BE2C (cell line): ENCODE measurements at regions not wholly inside any gene's neighbourhood (a gene's known extent, or its start where the extent isn't known, plus 50 kb on each side); places are given as distances from the start of the nearest gene placed in this dataset.
"Not testable (repeated sequence)": the region's sequence is repeated elsewhere in the genome, so short reads cannot be mapped to it uniquely, and the experiment has no call there.

Experiments used
- DNase-seq: peaks from one replicate; pipeline ENCODE4 v3.0.0-alpha.2; 2020
- H3K27me3 ChIP-seq: fragments of 250-450 bp; sonication (Bioruptor Pico); 2 replicates; pipeline ENCODE4 v1.5.1; 2020; ENCODE audit warnings: mild to moderate bottlenecking
- H3K36me3 ChIP-seq: fragments of 250-450 bp; sonication (Bioruptor Pico); 2 replicates; pipeline ENCODE4 v1.5.1; 2020; ENCODE audit warnings: mild to moderate bottlenecking
- H3K4me1 ChIP-seq: fragments of 250-450 bp; sonication (Bioruptor Pico); 2 replicates; pipeline ENCODE4 v1.5.1; 2020
- H3K4me3 ChIP-seq: 2 replicates; pipeline ENCODE4 v1.5.1; 2011; ENCODE audit warnings: low read depth, low read length
- H3K9me3 ChIP-seq: fragments of 250-450 bp; sonication (Bioruptor Pico); 2 replicates; pipeline ENCODE4 v1.5.1; 2020
- CTCF ChIP-seq: IDR thresholded peaks from 2 replicates; pipeline ENCODE4 v1.5.1; 2012; ENCODE audit warnings: mild to moderate bottlenecking, low read depth, low read length

- no peaks in the 10 kb centered on the region for H3K36me3 ChIP-seq
- H3K27me3 ChIP-seq: no peaks in the 10 kb centered on the region
- no peak for TF ChIP-seq CTCF
- DNase-seq: no peak
- H3K4me3 ChIP-seq: no peak overlapping the region
- no peaks in the 10 kb centered on the region; the same call in 1 of the 2 replicates for H3K9me3 ChIP-seq
- H3K4me1 ChIP-seq: no peaks in the 10 kb centered on the region
Measured at GRCh38 chr12:126936181-126936851, 1330.7 kb upstream of the TMEM132C start.

GRCh38 chr12:126937431-126937830 lies 1329.5 kb upstream of the TMEM132C start:
- Histone ChIP-seq H3K9me3 (no peaks in the 10 kb centered on the region; the same call in 1 of the 2 replicates), H3K4me1 (no peaks in the 10 kb centered on the region), H3K36me3 (no peaks in the 10 kb centered on the region), H3K27me3 (no peaks in the 10 kb centered on the region), H3K4me3 (no peak overlapping the region)
- no peak for DNase-seq
- TF ChIP-seq CTCF: no peak

- no peaks in the 10 kb centered on the region for H3K4me1 ChIP-seq
- no peaks in the 10 kb centered on the region for H3K9me3 ChIP-seq
- H3K36me3 ChIP-seq: no peaks in the 10 kb centered on the region
- no peak for DNase-seq
- no peaks in the 10 kb centered on the region for H3K27me3 ChIP-seq
- no peak overlapping the region for H3K4me3 ChIP-seq
- TF ChIP-seq CTCF: no peak
Measured at GRCh38 chr12:126944684-126945083, 1322.3 kb upstream of the TMEM132C start.

- H3K9me3 ChIP-seq, H3K27me3 ChIP-seq, H3K4me3 ChIP-seq, H3K4me1 ChIP-seq, DNase-seq, H3K36me3 ChIP-seq: not testable (repeated sequence)
Measured at GRCh38 chr12:126946958-126947357, 1320.0 kb upstream of the TMEM132C start.

- no peak for DNase-seq
- Histone ChIP-seq H3K4me1 (no peaks in the 10 kb centered on the region), H3K27me3 (no peaks in the 10 kb centered on the region), H3K36me3 (no peaks in the 10 kb centered on the region), H3K9me3 (peaks cover 2% of the 10 kb centered on the region; the same call in 1 of the 2 replicates), H3K4me3 (no peak overlapping the region)
- TF ChIP-seq CTCF: no peak
Measured at GRCh38 chr12:126949558-126949957, 1317.4 kb upstream of the TMEM132C start.

GRCh38 chr12:126950266-126950665 lies 1316.7 kb upstream of the TMEM132C start:
- Histone ChIP-seq H3K4me1 (no peaks in the 10 kb centered on the region), H3K4me3 (no peak overlapping the region), H3K36me3 (no peaks in the 10 kb centered on the region), H3K27me3 (no peaks in the 10 kb centered on the region), H3K9me3 (peaks cover 2% of the 10 kb centered on the region; the same call in 1 of the 2 replicates)
- TF ChIP-seq CTCF: no peak
- DNase-seq: no peak
